GM19043 (cell line): ENCODE measurements at regions not wholly inside any gene's neighbourhood (a gene's known extent, or its start where the extent isn't known, plus 50 kb on each side); places are given as distances from the start of the nearest gene placed in this dataset.
"Not testable (repeated sequence)": the region's sequence is repeated elsewhere in the genome, so short reads cannot be mapped to it uniquely, and the experiment has no call there.

Source experiments
- ATAC-seq: cut with Tn5 transposase; IDR thresholded peaks from one replicate; pipeline ENCODE4 v1.9.1; 2021; ENCODE audit warnings: low read depth; ENCODE audit not compliant: unreplicated experiment

DNA sequence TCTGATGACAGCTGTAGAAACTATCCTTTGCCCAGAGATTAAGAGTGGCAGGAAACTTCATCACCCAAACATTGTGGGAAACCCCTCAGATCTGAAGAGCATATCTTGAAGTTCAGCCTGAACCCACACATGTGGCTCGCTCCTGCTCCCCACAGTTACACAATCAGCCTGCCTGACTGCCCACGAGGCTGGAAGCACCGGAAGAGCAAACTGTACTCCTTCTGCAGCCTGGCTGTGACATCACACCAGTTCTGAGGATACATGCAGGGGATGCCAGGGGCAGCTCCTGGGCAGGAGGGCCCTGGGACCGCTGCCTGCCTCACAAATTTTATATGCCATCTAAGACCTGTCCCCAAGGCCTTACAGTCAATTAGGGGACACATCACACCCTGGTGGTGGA lies 444.4 kb downstream of the BUD13 start:
- no peak for ATAC-seq

DNA sequence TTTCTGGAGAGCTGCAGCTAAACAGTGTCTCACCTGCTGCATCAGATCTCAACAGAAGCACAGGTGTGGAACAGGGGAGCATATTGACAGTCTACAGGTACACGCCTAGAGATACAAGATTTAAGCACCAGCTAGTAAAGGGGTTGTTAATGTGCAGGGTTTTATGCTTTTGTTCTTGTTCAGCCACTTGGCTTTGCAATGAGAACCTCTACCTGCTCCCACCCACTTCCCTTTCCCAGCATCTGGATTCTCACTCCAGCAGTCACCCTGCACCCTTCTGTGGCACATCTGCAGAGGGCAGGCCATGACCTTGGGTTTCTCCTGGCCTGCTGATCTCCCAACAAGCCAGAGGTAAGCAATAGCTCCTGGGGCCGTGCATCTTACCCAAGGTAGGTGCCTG lies 446.6 kb downstream of the BUD13 start:
- no peak for ATAC-seq

DNA sequence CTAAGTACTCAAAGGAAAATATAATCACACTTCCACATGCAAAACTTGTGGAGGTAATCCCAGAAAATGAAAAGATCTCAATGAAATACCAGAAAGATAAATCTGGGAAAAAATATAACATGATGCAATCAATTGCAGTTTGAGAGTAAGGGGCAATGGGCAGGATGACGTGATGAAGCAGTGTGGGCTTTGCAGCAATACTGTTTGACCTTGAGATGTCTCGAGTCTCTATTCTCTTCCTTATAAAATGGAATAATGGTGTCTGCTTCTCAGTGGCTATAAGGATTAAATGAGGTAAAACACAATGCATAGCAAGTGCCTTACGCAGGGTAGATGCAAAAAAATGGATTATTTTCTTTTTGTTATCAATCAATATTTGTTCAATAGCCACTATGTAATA lies 447.5 kb downstream of the BUD13 start:
- ATAC-seq, result no peak

DNA sequence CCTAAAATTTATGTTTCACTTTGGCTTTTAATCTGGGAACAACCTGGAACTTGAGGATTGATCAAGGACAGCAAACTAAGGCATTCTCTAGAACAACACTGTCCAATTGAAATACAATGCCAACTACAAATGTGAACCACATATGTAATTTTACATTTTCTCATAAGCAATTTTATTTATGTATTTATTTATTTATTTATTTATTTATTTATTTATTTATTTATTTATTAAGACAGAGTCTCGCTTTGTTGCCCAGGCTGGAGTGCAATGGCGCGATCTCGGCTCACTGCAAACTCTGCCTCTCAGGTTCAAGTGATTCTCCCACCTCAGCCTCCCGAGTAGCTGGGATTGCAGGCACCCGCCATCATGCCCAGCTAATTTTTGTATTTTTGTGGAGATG lies 448.7 kb downstream of the BUD13 start:
- not testable (repeated sequence) for ATAC-seq

DNA sequence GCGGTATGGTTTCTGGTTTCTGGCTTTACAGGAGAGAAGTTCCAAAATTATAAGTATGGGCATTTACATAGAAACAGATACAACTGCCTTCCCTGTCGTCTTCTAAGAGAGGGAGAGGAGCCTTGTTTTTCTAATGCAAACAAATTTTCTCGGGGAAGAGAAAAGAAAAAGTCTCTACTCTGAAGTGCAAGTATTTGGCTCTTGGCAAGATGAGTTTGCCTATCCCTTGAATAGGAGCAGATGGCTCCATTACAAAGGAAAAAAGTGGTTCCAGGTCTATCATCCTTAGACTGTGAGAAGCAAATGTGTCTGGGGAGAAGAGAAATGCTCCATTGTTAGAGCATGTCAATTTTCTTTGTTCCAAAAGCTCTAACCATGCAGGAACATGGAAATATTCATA lies 455.6 kb downstream of the BUD13 start:
- no peak for ATAC-seq

DNA sequence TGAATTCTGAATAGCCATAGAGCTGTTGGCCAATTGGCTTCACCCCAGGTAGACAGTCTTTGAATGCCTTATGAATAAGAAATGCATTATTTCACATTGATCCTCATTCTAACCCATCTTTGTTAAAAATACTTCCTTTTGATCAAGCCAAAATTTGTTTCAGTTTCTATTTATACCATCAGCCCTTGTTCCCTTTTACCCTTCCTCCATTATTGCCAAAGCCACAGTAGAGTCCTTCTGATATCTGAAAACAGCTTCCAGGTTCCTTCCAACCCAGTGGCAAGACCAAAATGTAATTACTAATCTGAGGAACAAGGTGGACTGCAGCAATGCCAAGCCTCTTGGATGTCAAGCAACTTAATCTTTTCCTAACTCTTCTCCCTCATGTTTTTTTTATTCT lies 458.8 kb downstream of the BUD13 start:
- no peak for ATAC-seq

DNA sequence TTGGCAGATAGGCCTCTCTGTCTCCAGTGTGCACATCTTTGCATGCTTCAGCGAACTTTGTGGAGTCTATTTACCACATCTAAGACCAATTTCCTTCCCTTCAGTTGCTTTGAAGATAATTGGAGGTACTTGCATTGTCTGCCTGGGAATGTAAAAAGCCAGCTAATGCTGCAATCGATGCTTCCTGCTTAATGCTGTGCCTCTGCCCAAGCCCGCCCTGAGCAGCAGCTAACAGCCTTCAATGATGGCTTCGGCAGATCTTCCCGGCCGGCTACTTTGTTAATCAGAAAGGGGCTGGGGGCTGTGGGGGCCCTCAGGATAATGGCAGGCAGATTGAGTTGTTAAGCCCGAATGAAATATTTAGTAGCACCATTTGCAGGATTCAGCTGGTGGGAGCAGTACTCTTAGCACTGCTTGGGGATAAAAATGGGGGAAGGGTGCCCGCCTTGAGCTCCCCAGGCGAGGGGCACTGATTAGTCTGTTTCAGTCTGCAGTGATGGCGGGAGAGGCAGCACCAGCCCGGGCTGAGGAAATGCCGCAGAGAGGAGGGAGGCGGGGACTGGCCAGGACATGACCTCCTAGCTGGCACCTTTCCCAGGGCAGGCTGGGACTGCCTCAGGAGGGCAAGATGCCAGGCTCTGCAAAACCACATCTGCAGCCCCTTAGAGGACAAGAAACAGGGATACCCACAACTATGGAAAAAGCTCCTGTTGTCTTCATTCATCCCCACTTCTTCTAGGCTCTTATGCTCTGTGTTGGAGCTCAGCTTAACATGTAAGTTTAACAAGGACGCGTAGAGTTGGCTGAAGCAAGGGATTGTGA lies 460.0 kb downstream of the BUD13 start:
- no peak for ATAC-seq

DNA sequence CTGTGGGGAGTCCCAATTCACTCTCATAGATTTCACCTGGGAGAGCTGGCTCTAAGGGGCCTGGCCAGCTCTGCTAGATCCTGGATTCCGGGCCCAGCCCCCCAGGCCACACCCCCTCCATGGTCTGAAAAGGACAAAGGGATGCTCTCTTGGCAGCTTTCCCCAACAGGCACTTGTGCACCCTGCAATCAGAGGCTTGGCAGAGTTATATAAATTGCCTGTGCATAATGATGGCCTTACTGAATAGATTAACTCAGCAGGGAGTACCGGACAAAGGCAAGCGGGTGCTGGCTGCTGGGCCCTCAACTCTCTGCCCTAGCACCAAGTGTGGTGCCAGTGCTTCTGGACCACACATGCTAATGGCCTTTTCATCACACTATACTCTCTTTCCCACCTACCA lies 461.6 kb downstream of the BUD13 start:
- no peak for ATAC-seq

DNA sequence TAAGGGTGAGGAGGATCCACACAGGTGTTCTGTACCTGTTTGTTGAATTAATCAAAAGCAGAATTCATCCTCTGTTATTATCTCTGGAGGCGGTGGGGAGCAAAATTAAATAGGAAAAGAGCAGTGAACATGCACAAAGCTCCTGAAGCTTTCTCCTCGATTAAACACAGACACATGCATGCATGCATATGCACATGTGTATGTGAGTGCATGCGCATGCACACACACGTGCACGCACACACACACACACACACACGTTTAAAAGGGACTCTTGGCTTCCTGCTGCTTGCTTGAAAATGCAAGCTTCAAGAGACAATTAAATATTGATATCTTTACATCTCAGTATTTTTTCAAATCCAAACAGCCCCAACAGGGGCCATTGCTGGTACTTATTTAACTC lies 462.1 kb downstream of the BUD13 start:
- ATAC-seq, result no peak

DNA sequence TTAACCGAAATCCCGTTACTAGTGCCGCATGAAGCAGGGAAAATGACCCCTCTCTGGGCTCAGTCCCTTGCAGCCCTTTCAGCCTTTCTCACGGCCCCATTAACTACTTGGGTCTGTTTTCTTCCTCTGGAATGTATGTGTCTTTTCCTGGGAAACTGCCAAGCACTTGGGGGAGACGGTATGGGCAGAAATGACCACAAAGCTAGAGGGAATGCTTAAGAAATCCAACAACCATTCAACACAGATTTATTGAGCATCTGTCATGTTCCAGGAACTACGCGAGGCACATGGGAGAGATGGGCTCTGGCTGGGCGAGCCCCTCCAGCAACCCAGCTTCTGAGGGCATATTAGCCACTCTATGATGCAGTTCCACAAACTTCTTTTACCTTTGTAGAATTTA lies 462.6 kb downstream of the BUD13 start:
- ATAC-seq, result no peak

DNA sequence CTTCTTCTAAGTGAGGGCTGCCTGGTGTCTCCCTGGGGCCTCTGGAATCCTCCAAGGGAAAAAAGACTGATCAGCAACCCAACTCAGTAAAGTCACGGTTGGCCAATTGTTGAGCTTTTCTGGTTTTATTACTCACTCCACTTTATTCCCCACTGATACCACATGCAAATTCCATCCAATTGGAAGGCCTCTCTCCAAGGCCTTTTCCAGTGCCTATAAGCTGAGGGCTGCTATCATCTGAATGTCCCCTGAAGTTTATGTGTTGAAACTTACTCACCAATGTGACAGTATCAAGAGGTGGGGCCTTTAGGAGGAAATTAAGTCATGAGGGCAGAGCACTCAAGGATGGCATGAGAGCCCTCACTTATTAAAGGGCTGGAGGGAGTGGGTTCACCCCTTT lies 463.3 kb downstream of the BUD13 start:
- no peak for ATAC-seq

DNA sequence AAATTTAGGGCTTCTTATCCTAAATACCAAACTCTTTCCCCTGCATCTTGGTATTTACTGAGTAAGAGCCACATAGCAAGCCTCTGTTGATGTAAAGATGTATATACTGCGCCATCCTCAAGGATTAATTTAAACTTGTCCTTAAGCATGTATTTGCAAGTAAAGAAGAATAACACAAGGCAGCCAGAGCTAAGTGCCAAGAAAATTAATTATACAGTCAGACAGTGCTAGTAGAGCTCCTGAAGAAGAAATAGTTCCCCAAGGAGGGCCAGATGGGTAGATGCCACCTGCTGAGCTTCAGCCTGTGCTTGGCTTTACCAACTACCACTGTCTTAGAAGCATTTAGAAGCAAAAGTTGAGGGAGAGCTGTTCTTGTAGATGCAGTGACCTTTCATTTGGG lies 470.0 kb downstream of the BUD13 start:
- ATAC-seq, result no peak

DNA sequence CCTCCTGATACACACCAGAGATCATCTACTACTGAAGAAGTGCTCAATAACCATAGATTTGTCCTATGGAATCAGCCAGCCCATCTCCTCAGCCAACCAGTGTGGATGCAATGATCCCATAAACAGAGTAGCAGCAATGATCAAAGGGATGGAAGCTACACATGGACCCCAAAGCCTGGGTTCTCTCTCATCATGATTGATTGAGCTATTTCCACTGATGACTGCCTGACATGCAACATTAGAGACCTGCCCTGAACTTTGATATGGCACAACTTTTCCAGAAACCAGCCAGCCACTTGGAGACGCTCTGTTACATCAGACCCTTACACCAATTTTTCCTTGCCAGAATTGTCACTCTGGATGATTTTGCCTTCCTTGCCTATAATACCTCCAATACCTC lies 471.6 kb downstream of the BUD13 start:
- ATAC-seq, result no peak

DNA sequence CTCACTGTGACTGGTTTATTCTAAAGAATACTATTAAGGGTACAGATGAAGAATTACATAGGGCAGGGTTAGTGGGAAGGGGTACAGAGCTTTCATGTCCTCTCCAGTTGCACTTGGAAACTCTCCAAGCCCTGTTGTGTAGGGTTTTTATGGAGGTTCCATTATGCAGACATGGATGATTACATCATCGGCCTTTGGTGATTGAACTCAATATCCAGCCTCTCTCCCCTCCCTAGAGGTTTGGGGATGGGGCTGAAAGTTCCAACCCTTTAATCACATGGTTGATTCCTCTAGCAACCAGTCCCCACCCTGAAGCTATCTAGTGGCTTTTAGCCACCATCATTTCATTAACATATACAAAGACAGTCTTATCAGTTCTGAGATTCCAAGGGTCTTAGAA lies 472.6 kb downstream of the BUD13 start:
- no peak for ATAC-seq

DNA sequence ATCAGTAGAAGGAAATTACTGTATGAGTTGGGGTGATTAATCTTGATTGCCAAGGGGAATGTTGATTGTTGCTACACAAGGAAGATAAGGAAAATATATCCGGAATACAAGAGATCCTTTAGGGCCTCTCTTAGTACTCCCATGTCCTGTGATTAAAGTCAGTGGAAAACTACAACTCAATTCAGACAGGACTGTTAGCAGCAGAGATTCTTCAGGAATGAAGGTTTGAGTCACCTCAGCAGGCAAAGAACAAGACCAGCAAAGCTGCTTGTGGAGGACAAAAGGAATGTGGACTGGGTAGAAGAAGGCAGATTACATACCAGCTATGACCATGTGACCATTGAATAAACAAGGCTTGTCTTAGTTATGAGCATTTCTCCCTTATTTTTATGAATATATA lies 478.2 kb downstream of the BUD13 start:
- no peak for ATAC-seq

DNA sequence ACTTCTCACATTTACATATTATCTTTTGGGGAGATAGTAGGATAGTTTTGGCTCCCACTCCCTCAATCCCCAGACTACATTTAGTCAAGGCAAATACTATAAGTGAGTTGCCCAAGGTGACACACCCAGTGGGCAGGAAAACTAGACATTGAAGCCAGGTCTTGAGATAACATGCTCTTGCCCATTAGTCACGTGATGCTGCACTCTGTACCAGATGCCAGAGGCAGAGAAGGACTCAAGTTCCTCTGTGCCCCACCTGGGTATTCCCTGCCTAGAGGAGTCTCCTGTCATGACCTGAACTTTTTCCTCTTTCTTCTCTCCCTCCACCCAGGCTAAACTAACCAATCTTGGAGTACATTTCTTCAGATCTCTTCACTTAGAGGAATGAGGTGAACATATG lies 484.9 kb downstream of the BUD13 start:
- ATAC-seq, result no peak

DNA sequence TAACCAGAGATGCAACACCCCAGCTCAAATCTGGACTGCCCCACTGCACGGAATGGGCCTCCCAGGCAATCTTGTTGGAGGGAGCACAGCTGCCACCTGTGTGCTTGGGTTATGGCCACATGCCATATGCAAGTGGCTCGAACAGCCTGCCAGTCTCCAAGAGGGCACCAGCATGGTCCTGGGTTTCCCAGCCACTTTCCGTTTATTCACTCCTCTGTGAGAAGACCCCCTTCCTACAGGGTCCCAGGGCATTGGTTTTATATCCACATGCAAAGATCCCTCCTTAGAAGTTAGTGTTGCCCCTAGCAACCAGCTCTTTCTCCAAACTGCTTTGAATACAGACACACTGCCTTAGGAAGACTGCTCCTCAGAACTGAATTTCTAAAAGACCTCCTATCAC lies 487.8 kb downstream of the BUD13 start:
- ATAC-seq, result no peak

DNA sequence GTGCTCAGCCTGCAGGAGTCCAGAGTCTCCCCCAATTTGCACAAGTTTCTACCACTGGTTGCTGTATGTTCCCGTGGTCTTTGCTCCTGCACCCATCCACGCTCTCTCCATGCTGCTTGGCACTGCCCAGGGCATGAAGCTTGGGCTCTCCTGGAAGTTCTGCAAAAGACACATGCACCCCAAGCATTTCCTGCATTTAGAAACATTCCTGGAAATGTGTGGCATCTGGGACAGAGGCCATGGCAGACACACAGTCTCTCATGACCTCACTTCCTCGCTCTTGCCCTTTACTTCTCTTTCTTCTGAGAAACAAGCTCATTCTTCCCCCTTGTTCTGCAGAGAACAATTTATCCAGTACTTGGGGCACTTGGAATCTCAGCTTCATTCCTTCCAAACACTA lies 489.5 kb downstream of the BUD13 start:
- ATAC-seq, result no peak

DNA sequence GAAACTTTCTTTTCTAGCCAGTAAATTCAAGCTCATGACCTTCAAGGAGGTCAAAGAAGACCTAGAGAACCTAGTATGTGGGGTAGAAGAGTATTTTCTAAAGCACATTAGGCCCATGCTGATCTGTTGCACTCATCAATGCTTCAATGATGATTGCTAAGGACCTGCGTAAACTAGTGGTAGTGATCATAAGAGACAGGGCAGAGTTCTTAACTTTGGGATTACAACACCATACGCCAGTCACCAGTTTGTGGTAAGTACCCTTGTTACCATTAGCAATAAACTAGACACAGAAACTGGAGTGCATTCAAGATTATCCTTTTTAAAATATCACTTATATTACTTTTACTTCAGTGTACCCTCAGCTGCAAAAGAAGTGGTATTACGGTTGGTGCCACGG lies 490.3 kb downstream of the BUD13 start:
- no peak for ATAC-seq

DNA sequence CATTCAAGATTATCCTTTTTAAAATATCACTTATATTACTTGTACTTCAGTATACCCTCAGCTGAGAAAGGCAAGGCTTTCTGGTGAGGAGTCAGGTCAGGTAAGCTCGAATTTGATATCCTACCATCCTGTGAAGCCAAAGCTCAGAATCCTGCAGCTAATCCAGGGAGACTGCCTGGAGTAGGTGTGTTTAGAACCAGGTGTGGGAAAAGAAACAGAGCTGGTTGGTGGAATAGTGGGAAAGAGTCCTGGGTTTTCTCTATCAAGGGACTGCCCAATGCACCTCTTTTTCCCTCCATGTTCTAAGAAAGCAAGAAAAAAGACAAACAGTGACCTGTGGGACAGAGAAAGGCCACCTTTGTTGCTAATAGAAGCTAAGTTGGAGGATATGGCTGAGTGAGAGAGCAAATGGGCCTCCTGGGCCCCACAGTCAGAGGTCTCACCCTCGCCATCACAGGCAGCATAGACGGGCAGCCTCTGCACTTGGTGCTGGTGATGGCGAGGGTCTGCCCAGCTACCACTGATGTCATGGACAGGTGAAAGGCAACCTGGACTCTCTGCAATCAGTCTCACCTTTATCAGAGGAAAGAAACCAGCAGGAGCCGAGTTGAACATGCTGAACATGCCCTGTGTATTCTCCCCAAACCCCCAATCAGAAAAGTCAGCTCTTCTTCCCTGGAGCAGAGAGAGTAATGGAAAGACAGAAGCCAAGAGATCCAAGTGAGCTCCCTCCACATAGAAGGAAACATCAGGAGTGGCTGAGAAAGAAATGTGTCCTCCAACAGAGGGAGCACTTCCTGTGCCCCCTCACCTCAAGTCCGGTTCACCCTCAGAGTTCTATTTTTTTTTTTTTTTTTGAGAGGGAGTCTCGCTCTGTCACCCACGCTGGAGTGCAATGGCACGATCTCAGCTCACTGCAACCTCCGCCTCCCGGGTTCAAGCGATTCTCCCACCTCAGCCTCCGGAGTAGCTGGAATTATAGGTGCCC lies 491.3 kb downstream of the BUD13 start:
- ATAC-seq, result no peak

DNA sequence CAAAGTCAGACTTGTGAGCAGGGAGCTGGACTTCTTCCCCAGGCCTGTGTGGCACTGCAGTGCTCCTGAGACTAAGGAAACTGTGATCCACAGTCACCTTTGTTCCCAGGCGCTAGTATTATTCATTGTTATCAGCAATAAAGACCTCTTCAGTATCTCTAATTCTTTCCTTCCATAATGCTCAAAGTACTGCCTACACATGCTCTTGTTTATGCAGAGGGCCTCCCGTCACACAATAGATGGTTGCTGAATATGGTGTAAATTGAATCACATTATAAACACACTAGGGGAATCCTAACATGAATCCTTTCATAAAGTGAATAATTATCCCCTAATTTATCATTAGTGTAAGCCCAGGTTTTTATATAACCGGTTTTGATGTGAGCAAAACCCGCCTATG lies 493.3 kb downstream of the BUD13 start:
- ATAC-seq, result no peak

DNA sequence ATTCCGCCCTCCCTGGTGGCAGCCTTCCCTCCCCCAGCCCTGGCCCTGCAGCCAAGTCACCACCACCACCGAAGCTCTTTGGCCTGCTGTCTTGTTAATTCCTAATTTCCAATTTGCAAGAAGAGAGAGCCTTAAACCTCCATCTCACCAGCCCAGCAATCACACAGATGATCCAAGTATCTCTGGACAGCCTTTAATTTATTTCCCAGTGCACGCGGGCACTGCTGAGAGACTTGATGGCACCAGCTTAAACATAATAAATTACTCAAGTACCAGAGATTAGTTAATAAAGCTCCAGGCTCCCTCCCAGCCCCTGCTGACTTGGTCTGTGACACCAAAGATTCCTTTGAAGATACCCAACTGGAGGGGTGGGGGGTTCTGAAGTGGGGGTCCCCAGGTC lies 494.7 kb downstream of the BUD13 start:
- no peak for ATAC-seq
